Hepatic stellate cell (primary cell): ENCODE measurements at regions not wholly inside any gene's neighbourhood (a gene's known extent, or its start where the extent isn't known, plus 50 kb on each side); places are given as distances from the start of the nearest gene placed in this dataset.
"Not testable (repeated sequence)": the region's sequence is repeated elsewhere in the genome, so short reads cannot be mapped to it uniquely, and the experiment has no call there.

Experiments used
- DNase-seq: peaks from one replicate; pipeline ENCODE4 v3.0.0; 2011; ENCODE audit warnings: low spot score

- DNase-seq: no peak
Measured at GRCh38 chr5:62886603-62887315, 308.1 kb downstream of the LRRC70 start.

- not testable (repeated sequence) for DNase-seq
Measured at GRCh38 chr5:62837330-62837729, 258.7 kb downstream of the LRRC70 start.

GRCh38 chr5:62829604-62829986 lies 251.0 kb downstream of the LRRC70 start:
- no peak for DNase-seq

- DNase-seq: no peak
Measured at GRCh38 chr5:62828742-62829603, 250.4 kb downstream of the LRRC70 start.

- no peak for DNase-seq
Measured at GRCh38 chr5:62825623-62826220, 247.1 kb downstream of the LRRC70 start.

GRCh38 chr5:62824936-62825335 lies 246.3 kb downstream of the LRRC70 start:
- no peak for DNase-seq

- DNase-seq: not testable (repeated sequence)
Measured at GRCh38 chr5:62817043-62817442, 238.4 kb downstream of the LRRC70 start.

GRCh38 chr5:62814991-62815390 lies 236.4 kb downstream of the LRRC70 start:
- no peak for DNase-seq

GRCh38 chr5:62812621-62813255 lies 234.1 kb downstream of the LRRC70 start:
- no peak for DNase-seq

GRCh38 chr5:62804819-62805218 lies 226.2 kb downstream of the LRRC70 start:
- DNase-seq: not testable (repeated sequence)

- no peak for DNase-seq
Measured at GRCh38 chr5:62795926-62796325, 217.3 kb downstream of the LRRC70 start.

- DNase-seq: no peak
Measured at GRCh38 chr5:62794456-62794855, 215.8 kb downstream of the LRRC70 start.

GRCh38 chr5:62791059-62791458 lies 212.4 kb downstream of the LRRC70 start:
- DNase-seq: no peak

GRCh38 chr5:62790348-62790747 lies 211.7 kb downstream of the LRRC70 start:
- no peak for DNase-seq

GRCh38 chr5:62786099-62786498 lies 207.5 kb downstream of the LRRC70 start:
- DNase-seq: no peak

GRCh38 chr5:62785588-62785987 lies 207.0 kb downstream of the LRRC70 start:
- no peak for DNase-seq

GRCh38 chr5:62783374-62784057 lies 204.9 kb downstream of the LRRC70 start:
- no peak for DNase-seq

- DNase-seq: no peak
Measured at GRCh38 chr5:62780888-62781287, 202.3 kb downstream of the LRRC70 start.

- no peak for DNase-seq
Measured at GRCh38 chr5:62780230-62780629, 201.6 kb downstream of the LRRC70 start.

GRCh38 chr5:62779010-62779422 lies 200.4 kb downstream of the LRRC70 start:
- DNase-seq: peak; percentile 56

GRCh38 chr5:62778316-62779009 lies 199.8 kb downstream of the LRRC70 start:
- no peak for DNase-seq
